GM23338 (cell line): ENCODE measurements at regions not wholly inside any gene's neighbourhood (a gene's known extent, or its start where the extent isn't known, plus 50 kb on each side); places are given as distances from the start of the nearest gene placed in this dataset.

ENCODE experiments used
- CREB1 ChIP-seq: fragments of 250-450 bp; sonication (Bioruptor Pico); IDR thresholded peaks from 2 replicates; pipeline ENCODE4 v1.5.0; 2020; ENCODE audit warnings: low read depth, mild to moderate bottlenecking, moderate library complexity
- EZH2 ChIP-seq: fragments of 200-600 bp; sonication (generic); IDR thresholded peaks from one replicate; pipeline ENCODE4 v1.8.0; 2017; ENCODE audit warnings: antibody characterized with exemption, mild to moderate bottlenecking, low read depth; ENCODE audit not compliant: unreplicated experiment
- EZH2phosphoT487 ChIP-seq: fragments of 200-600 bp; sonication (generic); IDR thresholded peaks from one replicate; pipeline ENCODE4 v1.8.1; 2018; ENCODE audit warnings: antibody characterized with exemption; ENCODE audit not compliant: unreplicated experiment
- JUNB ChIP-seq: IDR thresholded peaks from one replicate; pipeline ENCODE4 v1.6.1; 2016; ENCODE audit warnings: antibody characterized with exemption; ENCODE audit not compliant: unreplicated experiment
- NANOG ChIP-seq: IDR thresholded peaks from 2 replicates; pipeline ENCODE4 v1.6.1; 2016; ENCODE audit warnings: antibody characterized with exemption, borderline replicate concordance
- POLR2AphosphoS5 ChIP-seq: IDR thresholded peaks from 2 replicates; pipeline ENCODE4 v1.6.1; 2016; ENCODE audit warnings: antibody characterized with exemption, low read depth
- STAT1 ChIP-seq: IDR thresholded peaks from one replicate; pipeline ENCODE4 v1.6.1; 2016; ENCODE audit warnings: antibody characterized with exemption; ENCODE audit not compliant: unreplicated experiment
- ZNF331 ChIP-seq: fragments of 250-450 bp; sonication (Bioruptor Pico); IDR thresholded peaks from 2 replicates; pipeline ENCODE4 v1.5.0; 2020; ENCODE audit warnings: low read depth, mild to moderate bottlenecking, moderate library complexity
- TF ChIP-seq, protein P1 (sequence below), 2 experiments: fragments of 200-600 bp in 1 of 2; sonication (generic) in 1 of 2; conservative IDR thresholded peaks; 2 replicates each; pipeline versions ENCODE4 v1.5.1 to v1.6.1; 2016 to 2017; ENCODE audit warnings: antibody characterized with exemption in 2 of 2, low read depth in 2 of 2, mild to moderate bottlenecking in 2 of 2, moderate library complexity in 1 of 2
- TF ChIP-seq, protein P2 (sequence below): IDR thresholded peaks from one replicate; pipeline ENCODE4 v1.6.1; 2018; ENCODE audit warnings: antibody characterized with exemption; ENCODE audit not compliant: unreplicated experiment

DNA sequence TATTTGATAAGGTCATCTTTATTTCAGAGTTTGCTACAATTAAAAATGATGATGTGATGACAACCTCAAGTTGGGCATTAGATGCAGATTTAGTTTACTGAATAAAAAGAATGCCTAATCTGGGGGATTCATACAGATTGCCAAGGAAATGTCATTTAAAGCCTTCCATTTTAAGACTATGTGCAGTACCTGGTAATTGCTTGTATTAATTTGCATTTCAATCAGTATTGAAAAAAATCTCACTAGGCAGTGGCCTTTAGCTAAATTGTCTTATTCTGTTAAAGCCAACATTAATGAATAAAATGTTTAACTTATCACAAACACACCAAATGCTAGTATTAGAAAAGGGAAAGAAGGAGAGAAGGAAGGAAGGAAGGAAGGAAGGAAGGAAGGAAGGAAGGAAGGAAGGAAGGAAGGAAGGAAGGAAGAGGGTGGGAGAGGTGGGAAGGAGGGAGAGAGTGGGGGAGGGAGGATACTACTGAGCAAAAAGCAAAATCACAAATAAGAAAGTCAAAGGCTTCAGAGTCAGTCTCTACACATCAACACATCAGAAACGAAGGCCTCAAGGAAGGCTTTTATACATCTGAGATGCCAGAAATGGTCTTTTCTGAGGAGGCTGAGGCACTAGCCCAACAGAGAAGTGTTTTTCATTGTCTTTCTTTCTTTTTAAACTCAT lies 271.1 kb upstream of the CLEC14A start:
- TF ChIP-seq, protein P1, sequence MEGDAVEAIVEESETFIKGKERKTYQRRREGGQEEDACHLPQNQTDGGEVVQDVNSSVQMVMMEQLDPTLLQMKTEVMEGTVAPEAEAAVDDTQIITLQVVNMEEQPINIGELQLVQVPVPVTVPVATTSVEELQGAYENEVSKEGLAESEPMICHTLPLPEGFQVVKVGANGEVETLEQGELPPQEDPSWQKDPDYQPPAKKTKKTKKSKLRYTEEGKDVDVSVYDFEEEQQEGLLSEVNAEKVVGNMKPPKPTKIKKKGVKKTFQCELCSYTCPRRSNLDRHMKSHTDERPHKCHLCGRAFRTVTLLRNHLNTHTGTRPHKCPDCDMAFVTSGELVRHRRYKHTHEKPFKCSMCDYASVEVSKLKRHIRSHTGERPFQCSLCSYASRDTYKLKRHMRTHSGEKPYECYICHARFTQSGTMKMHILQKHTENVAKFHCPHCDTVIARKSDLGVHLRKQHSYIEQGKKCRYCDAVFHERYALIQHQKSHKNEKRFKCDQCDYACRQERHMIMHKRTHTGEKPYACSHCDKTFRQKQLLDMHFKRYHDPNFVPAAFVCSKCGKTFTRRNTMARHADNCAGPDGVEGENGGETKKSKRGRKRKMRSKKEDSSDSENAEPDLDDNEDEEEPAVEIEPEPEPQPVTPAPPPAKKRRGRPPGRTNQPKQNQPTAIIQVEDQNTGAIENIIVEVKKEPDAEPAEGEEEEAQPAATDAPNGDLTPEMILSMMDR (conservative IDR thresholded peaks at IDR 0.05; ENCODE audit: low read depth in 2 of 2), result no peak
- TF ChIP-seq, protein P2, sequence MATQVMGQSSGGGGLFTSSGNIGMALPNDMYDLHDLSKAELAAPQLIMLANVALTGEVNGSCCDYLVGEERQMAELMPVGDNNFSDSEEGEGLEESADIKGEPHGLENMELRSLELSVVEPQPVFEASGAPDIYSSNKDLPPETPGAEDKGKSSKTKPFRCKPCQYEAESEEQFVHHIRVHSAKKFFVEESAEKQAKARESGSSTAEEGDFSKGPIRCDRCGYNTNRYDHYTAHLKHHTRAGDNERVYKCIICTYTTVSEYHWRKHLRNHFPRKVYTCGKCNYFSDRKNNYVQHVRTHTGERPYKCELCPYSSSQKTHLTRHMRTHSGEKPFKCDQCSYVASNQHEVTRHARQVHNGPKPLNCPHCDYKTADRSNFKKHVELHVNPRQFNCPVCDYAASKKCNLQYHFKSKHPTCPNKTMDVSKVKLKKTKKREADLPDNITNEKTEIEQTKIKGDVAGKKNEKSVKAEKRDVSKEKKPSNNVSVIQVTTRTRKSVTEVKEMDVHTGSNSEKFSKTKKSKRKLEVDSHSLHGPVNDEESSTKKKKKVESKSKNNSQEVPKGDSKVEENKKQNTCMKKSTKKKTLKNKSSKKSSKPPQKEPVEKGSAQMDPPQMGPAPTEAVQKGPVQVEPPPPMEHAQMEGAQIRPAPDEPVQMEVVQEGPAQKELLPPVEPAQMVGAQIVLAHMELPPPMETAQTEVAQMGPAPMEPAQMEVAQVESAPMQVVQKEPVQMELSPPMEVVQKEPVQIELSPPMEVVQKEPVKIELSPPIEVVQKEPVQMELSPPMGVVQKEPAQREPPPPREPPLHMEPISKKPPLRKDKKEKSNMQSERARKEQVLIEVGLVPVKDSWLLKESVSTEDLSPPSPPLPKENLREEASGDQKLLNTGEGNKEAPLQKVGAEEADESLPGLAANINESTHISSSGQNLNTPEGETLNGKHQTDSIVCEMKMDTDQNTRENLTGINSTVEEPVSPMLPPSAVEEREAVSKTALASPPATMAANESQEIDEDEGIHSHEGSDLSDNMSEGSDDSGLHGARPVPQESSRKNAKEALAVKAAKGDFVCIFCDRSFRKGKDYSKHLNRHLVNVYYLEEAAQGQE, result no peak
- TF ChIP-seq JUNB (no peak), POLR2AphosphoS5 (no peak), EZH2 (no peak), ZNF331 (CRISPR knock-in tag) (no peak), STAT1 (no peak), EZH2phosphoT487 (no peak), NANOG (no peak), CREB1 (CRISPR knock-in tag) (no peak)
